Epithelial cell of proximal tubule (primary cell): ENCODE measurements at regions not wholly inside any gene's neighbourhood (a gene's known extent, or its start where the extent isn't known, plus 50 kb on each side); places are given as distances from the start of the nearest gene placed in this dataset.

ENCODE experiments used
- DNase-seq: peaks from one replicate; pipeline ENCODE4 v3.0.0-alpha.2; 2011; ENCODE audit warnings: low read depth
- H3K4me3 ChIP-seq: 2 replicates; pipeline ENCODE4 v1.5.1; 2011; ENCODE audit warnings: low read depth, mild to moderate bottlenecking, low read length
- CTCF ChIP-seq: conservative IDR thresholded peaks from 2 replicates; pipeline ENCODE4 v1.5.1; 2012; ENCODE audit warnings: low read depth, mild to moderate bottlenecking, low read length

- DNase-seq = no peak
- no peak for TF ChIP-seq CTCF
- H3K4me3 ChIP-seq = no peak overlapping the region
Observed at GRCh38 chr20:7817286-7817685, 123.0 kb downstream of the HAO1 start.

- no peak for TF ChIP-seq CTCF
- DNase-seq = no peak
- no peak overlapping the region for H3K4me3 ChIP-seq
Observed at GRCh38 chr20:7818477-7818876, 121.8 kb downstream of the HAO1 start.

- no peak overlapping the region for H3K4me3 ChIP-seq
- no peak for DNase-seq
- no peak for TF ChIP-seq CTCF
Observed at GRCh38 chr20:7820897-7821296, 119.4 kb downstream of the HAO1 start.

GRCh38 chr20:7822772-7823171 is 117.5 kb downstream of the HAO1 start:
- no peak overlapping the region for H3K4me3 ChIP-seq
- no peak for TF ChIP-seq CTCF
- no peak for DNase-seq

GRCh38 chr20:7828437-7828836 is 111.8 kb downstream of the HAO1 start:
- H3K4me3 ChIP-seq = no peak overlapping the region
- DNase-seq = no peak
- no peak for TF ChIP-seq CTCF

- no peak for DNase-seq
- no peak overlapping the region for H3K4me3 ChIP-seq
- TF ChIP-seq CTCF = no peak
Observed at GRCh38 chr20:7829031-7829430, 111.2 kb downstream of the HAO1 start.

GRCh38 chr20:7829776-7830175 is 110.5 kb downstream of the HAO1 start:
- no peak for TF ChIP-seq CTCF
- no peak for DNase-seq

More at GRCh38 chr20:7829776-7830175, 110.5 kb downstream of the HAO1 start:
- H3K4me3 ChIP-seq = no peak overlapping the region
